ENCODE measurements at regions not wholly inside any gene's neighbourhood (a gene's known extent, or its start where the extent isn't known, plus 50 kb on each side); places are given as distances from the start of the nearest gene placed in this dataset.

- TF ChIP-seq CTCF (IDR thresholded peaks at IDR 0.05) (no peak), POLR2A (IDR thresholded peaks at IDR 0.05) (no peak), POLR2AphosphoS5 (IDR thresholded peaks at IDR 0.05) (no peak)
These were observed 825.0 kb upstream of the ROBO1 start for GRCh38 chr3:80592792-80593191.

All from prostate gland (tissue), 2 donors.